ENCODE measurements at regions not wholly inside any gene's neighbourhood (a gene's known extent, or its start where the extent isn't known, plus 50 kb on each side); places are given as distances from the start of the nearest gene placed in this dataset.

DNA sequence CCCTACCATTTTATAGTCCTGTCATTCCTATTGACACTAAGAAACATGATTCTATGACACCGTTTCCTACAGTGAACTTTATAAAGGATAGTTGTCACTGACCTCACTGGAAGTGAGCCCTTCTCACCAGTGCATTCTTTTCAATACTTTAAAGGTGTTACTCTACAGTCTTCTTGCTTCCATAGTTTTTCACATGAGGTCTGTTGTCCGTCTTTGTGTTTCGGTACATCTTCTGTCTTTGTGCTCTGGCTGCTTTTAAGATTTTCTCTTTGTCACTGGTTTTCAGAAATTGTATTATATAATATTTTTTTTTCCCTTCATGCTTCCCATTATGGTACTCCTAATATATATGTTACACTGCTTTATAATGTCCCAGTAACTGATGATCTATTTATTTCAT lies 174.2 kb downstream of the KIF20B start:
- TF ChIP-seq CEBPB (IDR thresholded peaks at IDR 0.05), result no peak
- TF ChIP-seq, protein P1, sequence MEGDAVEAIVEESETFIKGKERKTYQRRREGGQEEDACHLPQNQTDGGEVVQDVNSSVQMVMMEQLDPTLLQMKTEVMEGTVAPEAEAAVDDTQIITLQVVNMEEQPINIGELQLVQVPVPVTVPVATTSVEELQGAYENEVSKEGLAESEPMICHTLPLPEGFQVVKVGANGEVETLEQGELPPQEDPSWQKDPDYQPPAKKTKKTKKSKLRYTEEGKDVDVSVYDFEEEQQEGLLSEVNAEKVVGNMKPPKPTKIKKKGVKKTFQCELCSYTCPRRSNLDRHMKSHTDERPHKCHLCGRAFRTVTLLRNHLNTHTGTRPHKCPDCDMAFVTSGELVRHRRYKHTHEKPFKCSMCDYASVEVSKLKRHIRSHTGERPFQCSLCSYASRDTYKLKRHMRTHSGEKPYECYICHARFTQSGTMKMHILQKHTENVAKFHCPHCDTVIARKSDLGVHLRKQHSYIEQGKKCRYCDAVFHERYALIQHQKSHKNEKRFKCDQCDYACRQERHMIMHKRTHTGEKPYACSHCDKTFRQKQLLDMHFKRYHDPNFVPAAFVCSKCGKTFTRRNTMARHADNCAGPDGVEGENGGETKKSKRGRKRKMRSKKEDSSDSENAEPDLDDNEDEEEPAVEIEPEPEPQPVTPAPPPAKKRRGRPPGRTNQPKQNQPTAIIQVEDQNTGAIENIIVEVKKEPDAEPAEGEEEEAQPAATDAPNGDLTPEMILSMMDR (IDR thresholded peaks at IDR 0.05), result no peak
- no peak for TF ChIP-seq MAFK (IDR thresholded peaks at IDR 0.05; ENCODE audit: partially characterized antibody)
